ENCODE measurements at regions not wholly inside any gene's neighbourhood (a gene's known extent, or its start where the extent isn't known, plus 50 kb on each side); places are given as distances from the start of the nearest gene placed in this dataset.

- Histone ChIP-seq H3K9me3 (ENCODE audit: control insufficient read depth in 2 of 2, insufficient read depth in 1 of 2, low read depth in 1 of 2, low read length in 1 of 2) (no peaks in the 10 kb centered on the region), H3K4me1 (ENCODE audit: control insufficient read depth in 2 of 2, insufficient read depth in 2 of 2, low read length in 1 of 2) (no peaks in the 10 kb centered on the region), H3K36me3 (ENCODE audit: control insufficient read depth in 2 of 2, insufficient read depth in 2 of 2, low read length in 1 of 2) (no peaks in the 10 kb centered on the region), H3K27me3 (ENCODE audit: control insufficient read depth in 1 of 2, insufficient read depth in 2 of 2, low read length in 2 of 2) (no peaks in the 10 kb centered on the region), H3K27ac (ENCODE audit: low read depth in 2 of 2, low read length in 1 of 2) (no peak overlapping the region), H3K4me3 (ENCODE audit: low read depth in 1 of 2, low read length in 2 of 2) (no peak overlapping the region)
- 74 to 80% methylated on average over 2 of the region's 2 CpGs for WGBS, 2 donors
Observed at GRCh38 chr5:124087752-124088151, 575.8 kb downstream of the CSNK1G3 start.

GRCh38 chr5:124080256-124080655, 568.3 kb downstream of the CSNK1G3 start:
- Histone ChIP-seq H3K36me3 (ENCODE audit: control insufficient read depth in 2 of 2, insufficient read depth in 2 of 2, low read length in 1 of 2) (no peaks in the 10 kb centered on the region), H3K4me3 (ENCODE audit: low read depth in 1 of 2, low read length in 2 of 2) (no peak overlapping the region), H3K27me3 (ENCODE audit: control insufficient read depth in 1 of 2, insufficient read depth in 2 of 2, low read length in 2 of 2) (no peaks in the 10 kb centered on the region), H3K4me1 (ENCODE audit: control insufficient read depth in 2 of 2, insufficient read depth in 2 of 2, low read length in 1 of 2) (no peaks in the 10 kb centered on the region), H3K27ac (ENCODE audit: low read depth in 2 of 2, low read length in 1 of 2) (no peak overlapping the region), H3K9me3 (ENCODE audit: control insufficient read depth in 2 of 2, insufficient read depth in 1 of 2, low read depth in 1 of 2, low read length in 1 of 2) (no peaks in the 10 kb centered on the region)

GRCh38 chr5:124079062-124079461, 567.1 kb downstream of the CSNK1G3 start:
- Histone ChIP-seq H3K4me3 (ENCODE audit: low read depth in 1 of 2, low read length in 2 of 2) (no peak overlapping the region), H3K4me1 (ENCODE audit: control insufficient read depth in 2 of 2, insufficient read depth in 2 of 2, low read length in 1 of 2) (no peaks in the 10 kb centered on the region), H3K27me3 (ENCODE audit: control insufficient read depth in 1 of 2, insufficient read depth in 2 of 2, low read length in 2 of 2) (no peaks in the 10 kb centered on the region), H3K9me3 (ENCODE audit: control insufficient read depth in 2 of 2, insufficient read depth in 1 of 2, low read depth in 1 of 2, low read length in 1 of 2) (no peaks in the 10 kb centered on the region), H3K36me3 (ENCODE audit: control insufficient read depth in 2 of 2, insufficient read depth in 2 of 2, low read length in 1 of 2) (no peaks in the 10 kb centered on the region), H3K27ac (ENCODE audit: low read depth in 2 of 2, low read length in 1 of 2) (no peak overlapping the region)

GRCh38 chr5:124074500-124074899, 562.5 kb downstream of the CSNK1G3 start:
- Histone ChIP-seq H3K27me3 (ENCODE audit: control insufficient read depth in 1 of 2, insufficient read depth in 2 of 2, low read length in 2 of 2) (no peaks in the 10 kb centered on the region), H3K27ac (ENCODE audit: low read depth in 2 of 2, low read length in 1 of 2) (no peak overlapping the region), H3K9me3 (ENCODE audit: control insufficient read depth in 2 of 2, insufficient read depth in 1 of 2, low read depth in 1 of 2, low read length in 1 of 2) (no peaks in the 10 kb centered on the region), H3K36me3 (ENCODE audit: control insufficient read depth in 2 of 2, insufficient read depth in 2 of 2, low read length in 1 of 2) (no peaks in the 10 kb centered on the region), H3K4me1 (ENCODE audit: control insufficient read depth in 2 of 2, insufficient read depth in 2 of 2, low read length in 1 of 2) (no peaks in the 10 kb centered on the region), H3K4me3 (ENCODE audit: low read depth in 1 of 2, low read length in 2 of 2) (no peak overlapping the region)

GRCh38 chr5:124072570-124072969, 560.6 kb downstream of the CSNK1G3 start:
- no peaks in the 10 kb centered on the region for H3K27me3 ChIP-seq (ENCODE audit: control insufficient read depth in 1 of 2, insufficient read depth in 2 of 2, low read length in 2 of 2)
- H3K9me3 ChIP-seq (ENCODE audit: control insufficient read depth in 2 of 2, insufficient read depth in 1 of 2, low read depth in 1 of 2, low read length in 1 of 2) = no peaks in the 10 kb centered on the region
- no peak overlapping the region for H3K27ac ChIP-seq (ENCODE audit: low read depth in 2 of 2, low read length in 1 of 2)
- no peaks in the 10 kb centered on the region for H3K4me1 ChIP-seq (ENCODE audit: control insufficient read depth in 2 of 2, insufficient read depth in 2 of 2, low read length in 1 of 2)
- H3K36me3 ChIP-seq (ENCODE audit: control insufficient read depth in 2 of 2, insufficient read depth in 2 of 2, low read length in 1 of 2) = no peaks in the 10 kb centered on the region
- no peak overlapping the region for H3K4me3 ChIP-seq (ENCODE audit: low read depth in 1 of 2, low read length in 2 of 2)

GRCh38 chr5:124071039-124071438, 559.1 kb downstream of the CSNK1G3 start:
- H3K9me3 ChIP-seq (ENCODE audit: control insufficient read depth in 2 of 2, insufficient read depth in 1 of 2, low read depth in 1 of 2, low read length in 1 of 2) = no peaks in the 10 kb centered on the region
- no peaks in the 10 kb centered on the region for H3K4me1 ChIP-seq (ENCODE audit: control insufficient read depth in 2 of 2, insufficient read depth in 2 of 2, low read length in 1 of 2)
- 59% methylated on average over 4 of the region's 4 CpGs for WGBS, 2 donors
- no peak overlapping the region for H3K27ac ChIP-seq (ENCODE audit: low read depth in 2 of 2, low read length in 1 of 2)
- no peaks in the 10 kb centered on the region for H3K27me3 ChIP-seq (ENCODE audit: control insufficient read depth in 1 of 2, insufficient read depth in 2 of 2, low read length in 2 of 2)
- no peak overlapping the region for H3K4me3 ChIP-seq (ENCODE audit: low read depth in 1 of 2, low read length in 2 of 2)
- H3K36me3 ChIP-seq (ENCODE audit: control insufficient read depth in 2 of 2, insufficient read depth in 2 of 2, low read length in 1 of 2) = no peaks in the 10 kb centered on the region

- Histone ChIP-seq H3K4me1 (ENCODE audit: control insufficient read depth in 2 of 2, insufficient read depth in 2 of 2, low read length in 1 of 2) (no peaks in the 10 kb centered on the region), H3K27me3 (ENCODE audit: control insufficient read depth in 1 of 2, insufficient read depth in 2 of 2, low read length in 2 of 2) (no peaks in the 10 kb centered on the region), H3K27ac (ENCODE audit: low read depth in 2 of 2, low read length in 1 of 2) (no peak overlapping the region), H3K36me3 (ENCODE audit: control insufficient read depth in 2 of 2, insufficient read depth in 2 of 2, low read length in 1 of 2) (no peaks in the 10 kb centered on the region), H3K4me3 (ENCODE audit: low read depth in 1 of 2, low read length in 2 of 2) (no peak overlapping the region), H3K9me3 (ENCODE audit: control insufficient read depth in 2 of 2, insufficient read depth in 1 of 2, low read depth in 1 of 2, low read length in 1 of 2) (no peaks in the 10 kb centered on the region)
- 90 to 94% methylated on average over 2 of the region's 2 CpGs for WGBS, 2 donors
Observed at GRCh38 chr5:124065508-124065907, 553.5 kb downstream of the CSNK1G3 start.

- no peak overlapping the region for H3K27ac ChIP-seq (ENCODE audit: low read depth in 2 of 2, low read length in 1 of 2)
- H3K4me1 ChIP-seq (ENCODE audit: control insufficient read depth in 2 of 2, insufficient read depth in 2 of 2, low read length in 1 of 2) = no peaks in the 10 kb centered on the region
- no peaks in the 10 kb centered on the region for H3K27me3 ChIP-seq (ENCODE audit: control insufficient read depth in 1 of 2, insufficient read depth in 2 of 2, low read length in 2 of 2)
- no peaks in the 10 kb centered on the region for H3K36me3 ChIP-seq (ENCODE audit: control insufficient read depth in 2 of 2, insufficient read depth in 2 of 2, low read length in 1 of 2)
- H3K4me3 ChIP-seq (ENCODE audit: low read depth in 1 of 2, low read length in 2 of 2) = no peak overlapping the region
- 85 to 91% methylated on average over 1 of the region's 1 CpG for WGBS, 2 donors
- H3K9me3 ChIP-seq (ENCODE audit: control insufficient read depth in 2 of 2, insufficient read depth in 1 of 2, low read depth in 1 of 2, low read length in 1 of 2) = no peaks in the 10 kb centered on the region
Observed at GRCh38 chr5:124064956-124065355, 553.0 kb downstream of the CSNK1G3 start.

GRCh38 chr5:124061663-124062062, 549.7 kb downstream of the CSNK1G3 start:
- WGBS, 2 donors = 44 to 60% methylated on average over 1 of the region's 1 CpG
- Histone ChIP-seq H3K27ac (ENCODE audit: low read depth in 2 of 2, low read length in 1 of 2) (no peak overlapping the region), H3K4me1 (ENCODE audit: control insufficient read depth in 2 of 2, insufficient read depth in 2 of 2, low read length in 1 of 2) (peaks cover 2 to 4% of the 10 kb centered on the region in 2 donors)

GRCh38 chr5:124061068-124061430, 549.1 kb downstream of the CSNK1G3 start:
- no peaks in the 10 kb centered on the region for H3K27me3 ChIP-seq (ENCODE audit: control insufficient read depth in 1 of 2, insufficient read depth in 2 of 2, low read length in 2 of 2)
- no peaks in the 10 kb centered on the region for H3K36me3 ChIP-seq (ENCODE audit: control insufficient read depth in 2 of 2, insufficient read depth in 2 of 2, low read length in 1 of 2)
- H3K27ac ChIP-seq (ENCODE audit: low read depth in 2 of 2, low read length in 1 of 2) = no peak overlapping the region
- H3K4me3 ChIP-seq (ENCODE audit: low read depth in 1 of 2, low read length in 2 of 2) = no peak overlapping the region
- no peaks in the 10 kb centered on the region for H3K9me3 ChIP-seq (ENCODE audit: control insufficient read depth in 2 of 2, insufficient read depth in 1 of 2, low read depth in 1 of 2, low read length in 1 of 2)
- H3K4me1 ChIP-seq (ENCODE audit: control insufficient read depth in 2 of 2, insufficient read depth in 2 of 2, low read length in 1 of 2) = peaks cover 2 to 6% of the 10 kb centered on the region in 2 donors
- WGBS, 2 donors = 55 to 57% methylated on average over 4 of the region's 4 CpGs

More at GRCh38 chr5:124061663-124062062, 549.7 kb downstream of the CSNK1G3 start:
- H3K36me3 ChIP-seq (ENCODE audit: control insufficient read depth in 2 of 2, insufficient read depth in 2 of 2, low read length in 1 of 2) = no peaks in the 10 kb centered on the region
- no peak overlapping the region for H3K4me3 ChIP-seq (ENCODE audit: low read depth in 1 of 2, low read length in 2 of 2)
- no peaks in the 10 kb centered on the region for H3K9me3 ChIP-seq (ENCODE audit: control insufficient read depth in 2 of 2, insufficient read depth in 1 of 2, low read depth in 1 of 2, low read length in 1 of 2)
- no peaks in the 10 kb centered on the region for H3K27me3 ChIP-seq (ENCODE audit: control insufficient read depth in 1 of 2, insufficient read depth in 2 of 2, low read length in 2 of 2)

All from esophagus (tissue), 2 donors.